NCI-H128 (cell line): ENCODE measurements at regions not wholly inside any gene's neighbourhood (a gene's known extent, or its start where the extent isn't known, plus 50 kb on each side); places are given as distances from the start of the nearest gene placed in this dataset.

Experiments used
- DNase-seq: peaks from one replicate; lab custom pipeline; 2025; ENCODE audit not compliant: unreplicated experiment; lab: John Stamatoyannopoulos, UW

DNA sequence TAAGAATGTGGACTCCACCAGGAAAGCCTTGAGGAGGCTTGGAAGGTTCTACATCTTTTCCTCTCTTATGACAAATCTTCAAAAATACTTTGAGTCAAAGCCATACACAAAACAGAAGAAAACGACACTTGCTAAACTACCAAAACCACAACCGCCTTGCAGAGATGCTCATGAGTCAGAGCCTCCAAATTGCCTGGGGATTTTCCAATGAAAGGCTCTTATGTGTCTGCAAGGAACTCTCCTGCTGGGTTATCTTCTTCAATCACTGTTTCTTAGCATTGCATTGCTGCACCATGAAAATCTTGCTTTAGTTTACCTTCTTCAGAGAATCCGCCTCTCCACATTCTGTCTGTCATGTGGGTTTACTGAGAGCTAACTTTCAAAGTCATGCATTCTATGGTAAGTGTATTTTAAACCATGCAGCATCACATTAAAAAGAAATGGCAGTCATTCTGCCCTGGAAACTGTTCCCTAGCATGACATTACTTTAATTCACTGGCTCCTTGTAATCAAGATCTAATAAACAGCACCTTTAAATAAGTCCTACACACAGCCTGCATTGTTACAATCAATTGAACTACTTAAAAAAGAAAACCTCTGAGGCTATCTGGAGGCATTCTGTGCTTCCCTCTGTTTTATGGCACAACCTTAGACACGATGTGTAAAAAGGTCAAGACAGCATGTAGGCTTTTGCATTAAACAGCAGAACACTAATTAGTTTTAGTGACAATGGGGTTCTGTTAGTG lies 210.0 kb upstream of the FOXD3 start:
- no peak for DNase-seq

DNA sequence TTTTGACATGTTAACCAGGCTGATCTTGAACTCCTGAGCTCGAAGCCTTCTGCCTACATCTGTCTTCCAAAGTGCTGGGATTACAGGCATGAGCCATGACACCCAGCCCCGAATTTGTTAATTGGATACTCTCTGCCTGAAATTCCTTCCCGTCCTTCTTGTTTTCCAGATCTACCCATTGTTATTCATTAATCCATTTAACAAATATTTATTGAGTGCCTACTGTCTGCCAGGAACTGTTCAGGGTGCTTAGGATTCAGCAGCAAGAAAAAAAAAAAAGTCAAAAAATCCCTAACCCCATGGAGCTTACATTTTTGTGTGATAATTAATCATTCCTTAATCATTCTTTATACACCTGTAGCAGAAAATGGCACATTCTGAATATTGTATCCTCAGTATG lies 206.8 kb upstream of the FOXD3 start:
- no peak for DNase-seq

DNA sequence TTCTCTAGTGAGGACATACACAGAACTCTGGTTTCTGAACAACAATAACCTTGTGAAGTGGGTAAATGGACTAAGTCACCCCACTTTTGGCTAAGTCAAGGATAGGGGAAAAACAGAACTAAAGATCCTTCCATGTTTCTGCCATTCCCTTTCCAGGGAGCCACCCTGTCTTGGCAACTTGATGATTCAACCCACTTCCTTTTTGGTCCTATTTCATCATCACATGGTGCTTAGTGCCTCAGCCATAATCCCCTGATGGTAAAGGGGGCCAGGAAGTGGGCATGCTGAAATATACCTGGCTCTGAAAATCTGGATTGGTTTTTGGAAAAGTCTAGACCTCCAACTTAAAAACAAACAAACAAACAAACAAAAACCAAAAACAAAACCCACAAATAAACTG lies 206.4 kb upstream of the FOXD3 start:
- DNase-seq, result no peak

DNA sequence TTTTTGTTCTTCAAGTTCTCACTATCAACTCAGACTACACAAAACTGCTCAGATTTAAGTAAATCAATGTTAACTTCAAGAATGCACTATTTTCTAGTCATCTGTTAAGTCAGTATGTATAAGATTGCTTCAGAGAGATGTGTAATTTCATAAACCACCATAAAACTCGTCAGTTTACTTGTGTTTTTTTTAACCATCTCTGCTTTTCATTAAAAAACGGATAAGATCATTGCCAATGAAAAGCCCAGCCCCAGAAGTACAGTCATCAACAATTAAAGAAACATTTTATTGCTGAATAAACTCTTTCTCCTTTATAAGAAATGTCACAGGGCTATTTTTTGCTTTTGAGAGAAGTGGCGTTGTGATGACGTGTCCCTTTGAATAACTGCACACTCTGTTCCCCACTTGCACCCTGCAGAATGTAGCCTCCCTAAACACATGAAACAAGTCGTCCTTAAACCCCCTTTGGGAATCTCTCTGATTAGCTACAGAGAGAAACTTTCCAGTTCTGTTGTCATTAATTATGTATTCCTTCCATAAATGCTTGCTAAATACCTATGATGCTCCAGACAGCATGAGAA lies 202.7 kb upstream of the FOXD3 start:
- DNase-seq, result no peak

DNA sequence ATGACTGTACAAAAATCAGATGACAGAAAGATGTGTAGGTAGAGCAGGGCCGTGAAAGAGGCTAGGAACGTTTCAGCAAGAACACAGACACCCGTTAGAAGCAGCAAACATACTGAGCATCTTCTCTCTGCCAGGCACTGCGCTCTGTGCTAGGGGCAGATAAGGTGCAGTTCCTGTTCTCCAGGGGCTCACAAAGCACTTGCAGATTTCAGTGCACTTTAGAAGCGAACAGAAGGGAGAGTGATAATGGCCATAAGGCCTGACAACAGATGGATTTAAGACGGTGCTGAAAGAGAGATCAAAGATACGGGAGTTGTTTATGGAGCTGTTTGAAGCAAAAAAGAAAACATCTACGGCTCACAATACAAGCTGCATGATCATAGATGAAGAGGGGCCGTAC lies 200.3 kb upstream of the FOXD3 start:
- DNase-seq, result no peak

DNA sequence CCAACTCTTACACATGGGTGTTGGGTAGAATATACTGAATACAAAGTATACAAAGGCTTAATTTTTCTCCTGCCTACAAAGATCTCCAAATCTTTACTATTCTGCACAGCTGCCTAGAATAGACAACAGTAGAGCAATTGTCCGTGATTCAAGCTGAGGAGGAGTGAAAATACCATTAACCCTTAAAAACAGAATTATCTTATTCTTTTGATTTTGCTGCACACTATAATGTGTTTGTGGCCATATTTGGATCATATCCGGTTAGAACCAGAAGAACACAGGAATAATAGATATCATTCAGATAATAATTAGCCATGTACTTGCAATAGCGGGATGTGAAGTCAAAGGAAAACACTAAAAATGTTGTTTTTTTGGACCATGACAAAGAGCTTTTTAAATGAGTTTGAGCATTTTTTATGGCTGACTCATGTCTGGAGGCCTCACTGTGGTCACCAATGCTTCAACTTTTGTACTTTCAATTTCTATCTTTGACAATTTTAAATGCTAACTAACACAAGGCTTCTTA lies 197.6 kb upstream of the FOXD3 start:
- no peak for DNase-seq

DNA sequence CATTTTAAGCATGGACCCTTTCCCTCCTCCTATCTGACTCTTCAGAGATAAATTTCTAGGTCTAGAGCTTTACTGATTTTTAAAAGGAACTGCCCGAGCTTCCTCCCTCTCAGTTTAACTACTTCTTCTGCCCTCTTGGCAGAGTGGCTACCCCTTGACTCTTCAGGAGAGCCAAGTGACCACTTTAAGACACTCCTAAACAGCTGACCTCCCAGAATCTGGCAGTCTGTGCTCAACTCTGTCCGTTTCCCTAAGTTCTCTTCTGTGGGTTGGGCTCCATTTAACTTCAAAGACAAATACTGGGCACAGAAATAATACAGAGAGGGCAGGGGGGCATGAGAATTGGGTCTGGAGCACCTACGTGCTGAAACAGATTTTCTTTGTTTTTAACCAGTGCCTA lies 196.3 kb upstream of the FOXD3 start:
- DNase-seq, result no peak

DNA sequence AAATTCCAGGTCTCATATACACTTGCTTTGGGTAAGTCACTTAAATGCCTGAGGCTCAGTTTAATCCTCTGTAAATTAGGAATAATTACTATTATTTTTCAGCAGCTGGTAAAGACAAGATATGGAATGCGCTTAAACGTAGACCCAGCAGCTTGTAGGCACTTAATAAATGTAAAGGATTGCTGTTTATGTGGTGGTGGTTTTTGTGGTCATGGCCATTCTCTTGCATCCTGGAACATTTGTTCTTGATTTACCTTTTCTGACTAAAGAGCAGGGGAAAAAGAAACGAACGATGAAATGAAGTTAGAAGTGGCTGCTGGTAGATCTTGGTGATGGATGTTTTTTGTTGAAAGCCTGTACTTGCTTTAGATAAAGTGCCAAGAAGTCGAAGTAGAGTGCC lies 195.0 kb upstream of the FOXD3 start:
- no peak for DNase-seq

DNA sequence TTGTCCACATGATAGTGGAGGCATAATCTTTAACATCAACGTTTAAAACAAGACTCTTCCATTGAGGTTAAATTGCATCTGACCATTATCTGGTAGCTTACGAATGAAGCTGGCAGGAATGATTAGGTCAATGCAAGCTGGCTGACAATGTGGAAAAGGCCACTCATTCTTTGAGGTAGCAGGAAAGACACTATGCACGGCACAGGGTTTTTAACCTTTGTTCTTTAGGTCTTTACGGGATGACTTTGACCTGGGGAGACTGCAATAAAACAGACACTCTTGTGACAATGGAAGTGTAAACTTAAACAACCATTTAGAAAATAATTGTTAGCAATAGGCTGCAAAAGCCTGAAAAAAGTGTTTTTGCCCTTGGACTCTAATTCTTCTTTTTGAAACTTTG lies 193.8 kb upstream of the FOXD3 start:
- DNase-seq, result no peak

DNA sequence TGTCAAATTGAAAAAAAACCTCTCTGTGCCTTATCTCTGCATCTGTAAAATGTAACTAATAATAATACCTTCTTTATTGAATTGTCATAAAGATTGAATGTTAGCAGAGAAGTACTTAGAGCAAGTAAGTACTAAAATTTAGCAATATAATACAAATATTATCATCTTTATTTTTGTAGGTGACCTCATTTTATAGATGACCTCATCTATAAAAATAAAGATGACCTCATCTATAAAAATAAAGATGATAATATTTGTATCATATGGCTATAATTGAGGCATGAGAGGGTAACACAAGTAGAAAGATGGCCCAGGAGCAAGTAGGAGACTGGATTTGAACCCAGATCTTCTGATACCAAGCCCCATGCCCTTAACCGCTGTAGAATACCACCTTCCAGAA lies 193.2 kb upstream of the FOXD3 start:
- no peak for DNase-seq

DNA sequence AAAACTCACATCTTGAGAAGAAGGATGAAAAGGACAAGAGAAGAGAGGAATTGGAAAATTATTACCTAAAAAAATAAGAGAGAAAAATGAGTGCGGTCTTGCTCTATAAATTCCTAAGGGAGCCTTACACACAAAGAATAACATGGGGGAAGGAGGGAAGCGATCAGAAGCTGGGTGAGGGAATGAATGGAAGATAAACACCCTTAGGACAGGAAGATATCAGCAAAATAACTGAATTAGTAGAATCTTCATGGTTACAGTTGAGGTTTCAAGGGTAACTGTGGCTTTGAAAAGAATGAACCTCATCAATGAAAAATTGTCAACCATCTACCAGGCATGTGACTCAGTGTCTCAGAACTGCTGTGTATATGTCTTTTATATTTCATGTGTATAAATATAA lies 192.5 kb upstream of the FOXD3 start:
- no peak for DNase-seq

DNA sequence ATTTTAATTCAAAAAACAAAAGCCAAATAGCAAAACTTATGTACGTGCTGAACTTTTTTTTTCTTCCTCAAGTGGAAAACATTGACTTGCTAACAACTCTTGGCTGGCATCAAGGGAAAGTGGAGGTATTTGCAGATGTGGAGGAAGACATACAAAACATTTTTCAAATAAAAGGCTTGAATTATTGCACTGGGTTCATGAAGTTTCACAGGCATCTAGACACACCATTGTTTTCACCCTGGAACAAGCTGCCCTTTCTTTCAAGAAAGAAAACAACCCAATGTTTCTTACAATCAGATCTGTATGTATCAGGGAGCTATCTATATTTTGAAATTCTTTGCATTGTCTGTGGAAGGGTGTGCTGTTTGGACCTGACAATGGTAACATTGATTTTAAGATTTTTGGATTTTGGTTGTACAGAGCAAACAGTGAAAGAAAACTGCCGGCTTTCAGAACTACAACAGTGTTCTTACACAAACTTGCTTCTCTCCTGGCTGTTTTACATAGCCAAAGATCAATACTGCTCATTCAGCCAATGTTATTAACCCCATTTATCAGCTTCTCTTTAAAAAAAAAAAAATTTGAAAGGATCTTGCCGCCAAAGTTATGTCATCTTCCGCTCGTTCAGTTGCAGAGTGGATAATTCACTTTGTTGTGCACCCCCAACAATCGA lies 187.7 kb upstream of the FOXD3 start:
- DNase-seq, result no peak

DNA sequence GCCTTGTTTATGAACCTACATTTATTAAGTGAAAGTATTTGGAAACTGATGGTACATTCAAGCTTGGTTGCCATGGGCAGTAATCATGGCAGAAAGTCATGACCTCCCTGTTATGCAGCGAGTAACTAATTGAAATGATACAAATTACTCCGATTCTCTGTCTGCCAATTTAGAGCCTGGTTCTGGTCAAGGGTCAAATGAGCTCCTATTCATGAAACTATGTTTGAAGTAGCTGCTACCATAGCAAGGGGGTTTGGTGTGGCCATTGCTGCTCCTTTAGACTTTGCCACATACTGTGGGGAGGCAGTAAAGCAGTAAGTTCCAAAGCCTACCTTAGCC lies 187.2 kb upstream of the FOXD3 start:
- no peak for DNase-seq

DNA sequence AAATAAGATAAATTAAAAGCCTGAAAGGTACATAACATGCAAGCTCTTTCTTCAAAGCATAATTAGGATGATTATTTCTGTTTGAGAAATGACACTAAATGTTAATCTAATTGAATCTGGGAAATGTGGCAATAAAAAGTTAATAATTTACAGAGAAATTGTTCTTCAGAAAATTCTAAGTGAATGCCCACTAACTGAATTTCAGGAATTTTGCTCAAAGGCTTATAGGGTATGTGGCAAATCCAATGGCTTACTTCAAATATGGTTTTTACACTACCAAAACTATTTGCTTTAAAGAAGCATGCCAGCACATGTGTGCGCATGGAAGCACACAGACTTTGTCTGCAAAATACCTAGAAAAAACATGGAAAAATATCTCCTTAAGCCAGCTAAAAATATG lies 186.6 kb upstream of the FOXD3 start:
- DNase-seq, result no peak

DNA sequence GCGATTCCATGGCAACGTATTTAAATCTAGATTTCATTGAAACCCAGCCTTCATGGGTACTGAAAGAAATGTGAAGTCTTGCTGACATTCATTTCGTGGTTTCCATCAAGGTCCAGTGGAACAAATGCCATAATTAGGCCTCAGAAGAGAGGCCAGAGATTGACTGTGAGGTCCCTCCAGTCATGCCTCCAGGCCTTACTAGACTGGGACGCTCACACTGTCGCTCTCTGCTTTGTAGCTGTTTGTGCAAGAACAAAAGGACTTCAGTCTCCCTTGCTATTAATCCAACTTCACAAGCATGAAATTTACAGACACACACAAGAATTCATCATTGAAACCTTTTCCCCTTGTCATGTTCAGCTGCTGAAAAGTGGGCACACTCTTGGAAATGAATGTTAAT lies 180.4 kb upstream of the FOXD3 start:
- no peak for DNase-seq

DNA sequence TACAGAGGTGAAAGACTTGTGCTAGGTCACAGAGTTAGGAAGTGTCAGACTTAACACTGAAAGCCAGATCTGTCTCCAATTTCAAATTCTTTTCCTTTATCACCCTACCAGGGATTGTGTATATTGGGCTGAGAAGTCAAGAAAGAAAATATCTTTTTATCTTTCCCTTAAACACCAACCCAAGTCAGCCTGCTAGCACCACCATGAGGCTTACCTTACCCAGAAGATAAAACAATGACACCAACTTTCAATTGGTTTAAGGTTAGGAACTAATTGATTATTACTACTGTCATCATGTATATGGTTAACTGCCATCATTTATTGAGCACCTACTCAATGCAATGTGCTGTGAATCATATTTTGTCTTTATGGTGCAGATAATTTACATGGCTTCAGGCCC lies 178.9 kb upstream of the FOXD3 start:
- no peak for DNase-seq

DNA sequence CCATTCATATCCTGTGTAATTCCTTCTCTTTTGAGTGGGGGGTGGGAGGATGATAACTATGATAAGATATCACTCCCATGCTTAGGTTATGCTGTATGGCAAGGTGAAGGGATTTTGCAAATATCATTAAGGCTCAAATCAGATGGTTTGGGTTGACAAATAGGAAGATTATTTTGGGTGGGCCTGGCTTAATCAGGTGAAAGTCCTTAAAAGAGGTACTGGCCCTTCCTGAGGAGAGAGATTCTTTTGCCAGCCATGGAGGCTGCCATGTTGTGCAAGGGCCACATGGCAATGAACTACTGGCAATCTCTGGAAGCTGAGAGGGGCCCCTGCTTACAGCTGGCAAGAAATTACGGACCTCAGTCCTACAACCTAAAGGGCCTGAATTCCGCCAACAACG lies 174.6 kb upstream of the FOXD3 start:
- no peak for DNase-seq

DNA sequence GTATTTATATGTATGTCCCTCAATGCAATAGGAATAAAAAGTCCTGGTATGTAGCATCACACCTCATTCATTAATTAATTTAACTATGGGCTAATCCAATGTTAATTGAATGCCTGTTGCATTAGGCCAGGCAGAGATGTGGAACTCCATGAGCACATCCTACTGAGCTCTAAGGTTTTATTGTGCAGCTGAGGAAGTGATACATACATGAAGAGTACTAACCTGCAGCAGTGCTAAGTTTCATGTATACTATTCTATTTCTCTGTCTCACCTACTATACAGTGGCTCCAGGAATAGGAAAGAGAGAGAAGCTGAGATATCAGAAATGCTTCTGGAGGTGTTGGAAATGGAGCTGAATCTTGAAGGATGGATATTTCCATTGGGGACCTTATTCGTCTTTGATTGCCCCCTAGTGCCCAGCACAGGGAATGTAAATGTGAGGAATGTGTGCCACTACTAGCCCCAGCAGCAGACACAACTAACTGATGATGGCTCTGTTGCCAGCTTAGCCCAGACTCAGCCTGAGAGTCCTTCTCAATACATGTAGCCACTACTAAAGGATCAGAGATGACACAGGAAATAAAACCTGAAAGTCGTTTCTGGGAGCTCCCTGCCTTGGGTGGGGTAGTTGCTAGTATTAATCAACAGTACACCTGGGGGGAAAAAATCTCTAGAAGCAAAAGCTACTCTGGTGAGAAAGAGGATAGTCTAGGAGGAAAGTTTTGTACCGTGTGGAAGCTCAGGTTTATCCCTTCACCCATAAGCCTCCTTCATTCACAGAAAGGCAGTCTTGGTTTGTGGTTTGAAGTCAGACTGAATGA lies 173.3 kb upstream of the FOXD3 start:
- DNase-seq, result no peak

DNA sequence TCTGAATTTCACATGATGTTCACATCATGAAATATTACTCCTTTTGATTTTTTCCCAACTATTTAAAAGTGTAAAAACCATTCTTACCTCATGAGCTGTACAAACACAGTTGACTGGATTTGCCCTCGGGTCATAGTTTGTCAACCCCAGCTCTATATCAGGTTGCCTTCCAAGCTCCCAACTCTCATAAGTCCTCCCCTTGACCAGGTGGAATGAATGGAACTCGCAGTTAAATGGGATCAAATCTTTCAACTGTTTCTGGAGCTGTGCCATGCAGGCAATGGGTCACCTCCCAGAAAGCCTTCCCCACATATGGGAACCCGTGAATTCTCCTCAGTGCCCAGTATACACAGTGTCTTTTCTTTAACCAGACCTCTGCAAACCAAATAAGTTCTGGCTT lies 169.8 kb upstream of the FOXD3 start:
- DNase-seq, result no peak

DNA sequence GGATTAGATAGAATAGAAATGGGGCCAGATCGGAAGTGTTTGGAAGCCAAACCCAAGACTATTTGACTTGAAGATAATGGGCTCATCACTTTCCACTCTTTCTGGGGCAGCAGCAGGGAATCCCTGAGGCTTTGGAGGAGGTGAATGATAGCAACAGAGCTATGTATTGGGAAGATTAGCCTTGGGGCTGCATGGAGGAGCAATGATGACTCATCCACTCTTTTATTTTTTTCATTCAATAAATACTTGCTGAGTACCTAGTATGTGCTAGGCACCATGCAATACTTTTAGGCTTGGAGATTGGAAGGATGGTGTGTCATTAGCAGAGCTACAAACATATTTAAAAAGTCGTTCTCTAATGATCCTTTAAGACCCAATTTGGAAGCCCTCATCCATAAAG lies 166.9 kb upstream of the FOXD3 start:
- no peak for DNase-seq

DNA sequence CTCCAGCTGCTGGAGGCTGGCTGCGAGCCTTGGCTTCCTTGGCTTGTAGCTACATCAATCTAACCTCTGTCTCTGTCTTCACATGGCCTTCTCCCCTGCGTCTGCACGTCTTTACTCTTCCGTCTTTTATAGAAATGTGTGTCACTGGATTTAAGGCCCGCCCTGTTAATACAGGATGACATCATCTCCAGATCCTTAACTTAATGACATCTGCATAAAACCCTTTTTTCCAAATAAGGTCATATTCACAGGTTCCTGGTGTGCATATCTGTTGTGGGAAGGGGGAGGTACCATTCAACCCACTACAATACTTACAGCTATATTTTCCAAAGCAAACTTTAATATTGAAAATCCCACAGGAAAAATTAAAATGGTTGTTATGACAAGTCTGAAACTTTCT lies 165.3 kb upstream of the FOXD3 start:
- DNase-seq, result no peak

DNA sequence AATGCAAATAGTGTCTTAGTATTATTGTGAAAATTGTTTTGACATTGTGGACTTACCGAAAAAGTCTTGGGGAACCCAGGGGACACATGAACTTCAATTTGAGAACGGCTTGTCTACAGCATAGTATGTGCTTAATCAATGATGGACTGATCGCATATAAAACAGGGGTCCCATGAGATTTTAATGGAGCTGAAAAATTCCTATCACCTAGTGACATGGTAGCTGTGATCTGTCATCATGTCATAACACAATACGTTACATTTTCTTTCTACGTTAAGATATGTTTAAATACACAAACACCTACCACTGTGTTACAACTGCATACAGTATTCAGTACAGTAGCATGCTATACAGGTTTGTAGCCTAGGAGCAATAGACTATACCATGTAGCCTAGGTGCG lies 153.3 kb upstream of the FOXD3 start:
- no peak for DNase-seq
